ENCODE measurements at regions not wholly inside any gene's neighbourhood (a gene's known extent, or its start where the extent isn't known, plus 50 kb on each side); places are given as distances from the start of the nearest gene placed in this dataset.

DNA sequence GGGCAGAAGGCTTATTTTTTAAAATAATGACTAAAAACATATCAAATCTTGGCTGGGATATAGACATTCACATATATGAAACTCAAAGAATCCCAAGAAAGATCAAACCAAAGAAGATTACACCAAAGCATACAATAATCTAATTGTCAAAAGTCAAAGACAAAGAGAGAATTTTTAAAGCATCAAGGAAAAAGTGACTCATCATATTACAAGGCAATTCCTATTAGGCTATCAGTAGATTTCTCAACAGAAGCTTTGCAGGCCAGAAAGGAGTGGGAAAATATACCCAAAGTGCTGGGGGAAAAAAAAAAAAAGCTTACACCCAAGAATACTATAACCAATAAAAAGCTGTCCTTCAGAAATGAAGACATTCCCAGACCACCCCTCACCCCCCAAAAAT, 375.6 kb downstream of the BRINP2 start:
- TF ChIP-seq, protein P1, sequence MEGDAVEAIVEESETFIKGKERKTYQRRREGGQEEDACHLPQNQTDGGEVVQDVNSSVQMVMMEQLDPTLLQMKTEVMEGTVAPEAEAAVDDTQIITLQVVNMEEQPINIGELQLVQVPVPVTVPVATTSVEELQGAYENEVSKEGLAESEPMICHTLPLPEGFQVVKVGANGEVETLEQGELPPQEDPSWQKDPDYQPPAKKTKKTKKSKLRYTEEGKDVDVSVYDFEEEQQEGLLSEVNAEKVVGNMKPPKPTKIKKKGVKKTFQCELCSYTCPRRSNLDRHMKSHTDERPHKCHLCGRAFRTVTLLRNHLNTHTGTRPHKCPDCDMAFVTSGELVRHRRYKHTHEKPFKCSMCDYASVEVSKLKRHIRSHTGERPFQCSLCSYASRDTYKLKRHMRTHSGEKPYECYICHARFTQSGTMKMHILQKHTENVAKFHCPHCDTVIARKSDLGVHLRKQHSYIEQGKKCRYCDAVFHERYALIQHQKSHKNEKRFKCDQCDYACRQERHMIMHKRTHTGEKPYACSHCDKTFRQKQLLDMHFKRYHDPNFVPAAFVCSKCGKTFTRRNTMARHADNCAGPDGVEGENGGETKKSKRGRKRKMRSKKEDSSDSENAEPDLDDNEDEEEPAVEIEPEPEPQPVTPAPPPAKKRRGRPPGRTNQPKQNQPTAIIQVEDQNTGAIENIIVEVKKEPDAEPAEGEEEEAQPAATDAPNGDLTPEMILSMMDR (IDR thresholded peaks at IDR 0.05): no peak
- no peak for TF ChIP-seq SIN3A (IDR thresholded peaks at IDR 0.05; ENCODE audit: borderline replicate concordance, insufficient read depth, low read depth, low read length)

Data from Panc1 (cell line).